ENCODE measurements at regions not wholly inside any gene's neighbourhood (a gene's known extent, or its start where the extent isn't known, plus 50 kb on each side); places are given as distances from the start of the nearest gene placed in this dataset.

DNA sequence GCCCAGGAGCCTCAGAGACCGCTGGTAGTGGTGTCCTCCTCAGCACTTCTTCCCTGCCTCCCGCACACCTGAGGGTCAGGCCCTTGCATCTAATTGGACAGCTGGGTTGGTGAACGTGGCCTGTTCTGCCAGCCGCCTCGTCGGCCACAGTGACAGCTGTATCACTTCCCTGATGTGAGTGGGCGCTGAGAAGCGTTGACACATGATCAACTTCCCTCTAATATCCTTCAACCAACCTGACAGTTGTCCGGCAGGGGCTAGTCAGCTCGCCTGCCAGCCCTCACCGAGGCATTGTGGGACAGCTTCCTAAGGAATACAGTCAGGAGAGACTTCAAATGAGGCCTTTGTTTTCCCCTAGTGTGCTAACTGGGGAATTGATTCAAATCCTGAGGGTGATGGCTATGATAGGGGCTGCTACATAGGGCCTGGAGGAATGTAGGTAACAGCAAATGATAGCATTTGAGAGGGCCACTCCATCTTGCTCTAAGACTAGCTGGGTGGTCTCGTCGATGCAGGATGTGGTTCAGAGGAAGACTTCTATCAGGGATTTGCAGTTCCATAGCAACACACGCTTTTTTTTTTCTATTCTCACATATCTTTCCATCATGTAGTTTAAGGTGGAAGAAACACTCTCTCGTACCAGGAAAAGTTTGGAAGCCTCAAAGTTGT, 230.8 kb downstream of the TSHZ3 start:
- DNase-seq (ENCODE audit: low read depth in 1 of 2, low spot score in 1 of 2): peak in 1 of 2 donors; percentile 46
- peaks cover 58% of the 10 kb centered on the region for H3K27me3 ChIP-seq
- H3K9me3 ChIP-seq (ENCODE audit: low read depth): no peaks in the 10 kb centered on the region
- no peaks in the 10 kb centered on the region for H3K36me3 ChIP-seq
- H3K4me3 ChIP-seq: no peak overlapping the region
- H3K4me1 ChIP-seq (ENCODE audit: low read depth): peaks cover 11% of the 10 kb centered on the region
- TF ChIP-seq, protein P1, sequence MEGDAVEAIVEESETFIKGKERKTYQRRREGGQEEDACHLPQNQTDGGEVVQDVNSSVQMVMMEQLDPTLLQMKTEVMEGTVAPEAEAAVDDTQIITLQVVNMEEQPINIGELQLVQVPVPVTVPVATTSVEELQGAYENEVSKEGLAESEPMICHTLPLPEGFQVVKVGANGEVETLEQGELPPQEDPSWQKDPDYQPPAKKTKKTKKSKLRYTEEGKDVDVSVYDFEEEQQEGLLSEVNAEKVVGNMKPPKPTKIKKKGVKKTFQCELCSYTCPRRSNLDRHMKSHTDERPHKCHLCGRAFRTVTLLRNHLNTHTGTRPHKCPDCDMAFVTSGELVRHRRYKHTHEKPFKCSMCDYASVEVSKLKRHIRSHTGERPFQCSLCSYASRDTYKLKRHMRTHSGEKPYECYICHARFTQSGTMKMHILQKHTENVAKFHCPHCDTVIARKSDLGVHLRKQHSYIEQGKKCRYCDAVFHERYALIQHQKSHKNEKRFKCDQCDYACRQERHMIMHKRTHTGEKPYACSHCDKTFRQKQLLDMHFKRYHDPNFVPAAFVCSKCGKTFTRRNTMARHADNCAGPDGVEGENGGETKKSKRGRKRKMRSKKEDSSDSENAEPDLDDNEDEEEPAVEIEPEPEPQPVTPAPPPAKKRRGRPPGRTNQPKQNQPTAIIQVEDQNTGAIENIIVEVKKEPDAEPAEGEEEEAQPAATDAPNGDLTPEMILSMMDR (IDR thresholded peaks at IDR 0.05; ENCODE audit: low read depth, low read length): no peak
- H3K27ac ChIP-seq: no peak overlapping the region

DNA sequence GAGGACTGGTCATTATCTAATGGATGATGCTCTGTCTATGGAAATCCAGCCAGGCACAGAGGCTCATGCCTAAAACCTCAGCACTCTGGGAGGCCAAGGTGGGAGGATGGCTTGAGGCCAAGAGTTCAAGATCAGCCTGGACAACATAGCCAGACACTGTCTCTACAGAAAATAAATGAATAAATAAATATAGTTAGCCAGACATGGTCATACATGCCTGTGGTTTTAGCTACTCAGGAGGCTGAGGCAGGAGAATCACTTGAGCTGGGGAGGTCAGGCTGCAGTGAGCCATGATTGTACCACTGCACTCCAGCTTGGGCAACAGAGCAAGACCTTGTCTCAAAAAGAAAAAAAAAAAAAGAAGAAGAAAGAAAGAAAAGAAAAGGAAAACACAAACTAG, 234.7 kb downstream of the TSHZ3 start:
- Histone ChIP-seq H3K36me3 (no peaks in the 10 kb centered on the region), H3K27ac (no peak overlapping the region), H3K9me3 (ENCODE audit: low read depth) (no peaks in the 10 kb centered on the region), H3K4me1 (ENCODE audit: low read depth) (peaks cover 7% of the 10 kb centered on the region), H3K4me3 (no peak overlapping the region), H3K27me3 (peaks cover 75% of the 10 kb centered on the region)
- no peak for DNase-seq (ENCODE audit: low read depth in 1 of 2, low spot score in 1 of 2)
- TF ChIP-seq, protein P1 (IDR thresholded peaks at IDR 0.05; ENCODE audit: low read depth, low read length): no peak

DNA sequence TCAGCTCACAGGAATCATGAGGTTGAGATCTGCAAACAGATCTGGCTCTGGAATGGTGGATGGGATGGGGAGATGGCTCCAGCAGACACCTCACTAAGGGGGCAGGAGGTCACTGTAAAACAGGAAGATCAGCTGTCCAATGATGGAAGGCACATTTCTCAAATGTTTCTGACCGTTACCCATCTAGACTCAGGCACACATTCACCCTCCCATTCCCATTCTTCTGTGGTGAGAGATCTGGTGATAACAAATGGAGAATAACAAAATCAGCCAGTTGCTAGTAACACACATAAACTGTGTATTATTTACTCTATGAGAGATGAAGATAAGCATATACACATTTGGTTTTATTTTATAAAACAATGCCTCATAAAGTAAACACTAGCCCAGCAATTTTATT, 235.9 kb downstream of the TSHZ3 start:
- no peaks in the 10 kb centered on the region for H3K36me3 ChIP-seq
- H3K9me3 ChIP-seq (ENCODE audit: low read depth): no peaks in the 10 kb centered on the region
- no peaks in the 10 kb centered on the region for H3K4me1 ChIP-seq (ENCODE audit: low read depth)
- no peak overlapping the region for H3K4me3 ChIP-seq
- no peak for DNase-seq (ENCODE audit: low read depth in 1 of 2, low spot score in 1 of 2)
- peaks cover 88% of the 10 kb centered on the region for H3K27me3 ChIP-seq
- no peak overlapping the region for H3K27ac ChIP-seq
- TF ChIP-seq, protein P1 (IDR thresholded peaks at IDR 0.05; ENCODE audit: low read depth, low read length): no peak

DNA sequence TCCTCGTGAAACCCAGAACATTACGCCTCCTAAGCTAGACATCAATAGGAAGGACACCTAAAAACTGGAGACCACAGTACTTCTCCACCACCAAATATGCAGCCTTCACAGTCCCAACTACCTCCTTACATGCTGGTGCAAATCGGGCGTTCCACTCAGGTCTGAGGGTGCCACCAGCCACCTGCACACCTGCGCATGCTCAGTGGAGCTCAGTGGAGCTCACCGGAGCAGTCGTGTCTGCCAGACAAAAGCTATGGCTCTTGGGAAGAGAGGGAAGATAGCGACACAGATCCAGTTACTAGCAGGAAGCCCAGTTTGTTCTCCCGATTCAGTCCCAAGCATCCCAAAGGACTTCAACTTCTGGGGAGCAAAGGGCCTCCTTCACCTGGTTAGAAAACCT, 237.1 kb downstream of the TSHZ3 start:
- Histone ChIP-seq H3K4me1 (ENCODE audit: low read depth) (no peaks in the 10 kb centered on the region), H3K27ac (no peak overlapping the region), H3K4me3 (no peak overlapping the region), H3K36me3 (no peaks in the 10 kb centered on the region), H3K27me3 (peaks cover 99% of the 10 kb centered on the region), H3K9me3 (ENCODE audit: low read depth) (no peaks in the 10 kb centered on the region)
- no peak for DNase-seq (ENCODE audit: low read depth in 1 of 2, low spot score in 1 of 2)
- TF ChIP-seq, protein P1 (IDR thresholded peaks at IDR 0.05; ENCODE audit: low read depth, low read length): no peak

DNA sequence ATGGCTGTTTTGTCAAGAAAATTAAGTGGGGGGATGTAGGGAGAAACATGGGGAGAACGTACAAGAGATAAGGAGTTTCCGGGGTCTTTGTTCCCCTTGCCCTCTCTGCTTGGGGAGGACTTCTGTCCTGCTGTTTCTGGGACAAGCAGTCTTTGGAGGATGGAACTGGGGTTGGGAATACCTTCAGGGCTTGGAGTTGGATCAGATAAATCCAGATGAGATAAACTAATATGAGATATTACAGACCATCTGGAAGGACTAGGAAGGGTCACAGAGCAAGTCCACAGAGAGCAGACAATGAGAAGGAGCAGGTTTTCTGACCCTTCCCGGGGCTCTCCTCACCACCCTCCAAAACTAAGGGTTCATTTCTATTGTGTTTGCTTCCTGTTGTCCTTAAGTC, 237.5 kb downstream of the TSHZ3 start:
- Histone ChIP-seq H3K27me3 (peaks cover 99% of the 10 kb centered on the region), H3K27ac (no peak overlapping the region), H3K4me1 (ENCODE audit: low read depth) (no peaks in the 10 kb centered on the region), H3K36me3 (no peaks in the 10 kb centered on the region), H3K9me3 (ENCODE audit: low read depth) (no peaks in the 10 kb centered on the region), H3K4me3 (no peak overlapping the region)
- TF ChIP-seq, protein P1 (IDR thresholded peaks at IDR 0.05; ENCODE audit: low read depth, low read length): no peak
- no peak for DNase-seq (ENCODE audit: low read depth in 1 of 2, low spot score in 1 of 2)
